ENCODE measurements at regions not wholly inside any gene's neighbourhood (a gene's known extent, or its start where the extent isn't known, plus 50 kb on each side); places are given as distances from the start of the nearest gene placed in this dataset.

GRCh38 chr14:76607510-76607909 is 153.8 kb upstream of the VASH1 start:
- TF ChIP-seq, protein P1, sequence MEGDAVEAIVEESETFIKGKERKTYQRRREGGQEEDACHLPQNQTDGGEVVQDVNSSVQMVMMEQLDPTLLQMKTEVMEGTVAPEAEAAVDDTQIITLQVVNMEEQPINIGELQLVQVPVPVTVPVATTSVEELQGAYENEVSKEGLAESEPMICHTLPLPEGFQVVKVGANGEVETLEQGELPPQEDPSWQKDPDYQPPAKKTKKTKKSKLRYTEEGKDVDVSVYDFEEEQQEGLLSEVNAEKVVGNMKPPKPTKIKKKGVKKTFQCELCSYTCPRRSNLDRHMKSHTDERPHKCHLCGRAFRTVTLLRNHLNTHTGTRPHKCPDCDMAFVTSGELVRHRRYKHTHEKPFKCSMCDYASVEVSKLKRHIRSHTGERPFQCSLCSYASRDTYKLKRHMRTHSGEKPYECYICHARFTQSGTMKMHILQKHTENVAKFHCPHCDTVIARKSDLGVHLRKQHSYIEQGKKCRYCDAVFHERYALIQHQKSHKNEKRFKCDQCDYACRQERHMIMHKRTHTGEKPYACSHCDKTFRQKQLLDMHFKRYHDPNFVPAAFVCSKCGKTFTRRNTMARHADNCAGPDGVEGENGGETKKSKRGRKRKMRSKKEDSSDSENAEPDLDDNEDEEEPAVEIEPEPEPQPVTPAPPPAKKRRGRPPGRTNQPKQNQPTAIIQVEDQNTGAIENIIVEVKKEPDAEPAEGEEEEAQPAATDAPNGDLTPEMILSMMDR (IDR thresholded peaks at IDR 0.05) = no peak
- TF ChIP-seq POLR2A (IDR thresholded peaks at IDR 0.05) = no peak

All from vagina (tissue), 2 donors.